ENCODE measurements at regions not wholly inside any gene's neighbourhood (a gene's known extent, or its start where the extent isn't known, plus 50 kb on each side); places are given as distances from the start of the nearest gene placed in this dataset.
"Not testable (repeated sequence)": the region's sequence is repeated elsewhere in the genome, so short reads cannot be mapped to it uniquely, and the experiment has no call there.

GRCh38 chrX:110962451-110962850 is 133.5 kb upstream of the PAK3 start:
- DNase-seq = no peak

- DNase-seq = no peak
Measured at GRCh38 chrX:110955706-110956105, 140.3 kb upstream of the PAK3 start.

GRCh38 chrX:110954428-110955100 is 141.4 kb upstream of the PAK3 start:
- no peak for DNase-seq

- no peak for DNase-seq
Measured at GRCh38 chrX:110951472-110952269, 144.3 kb upstream of the PAK3 start.

- peak; percentile 45 to 54 for DNase-seq
Measured at GRCh38 chrX:110944751-110945675, 149.4 kb upstream of the CHRDL1 start.

- peak; percentile 13 to 60 for DNase-seq
Measured at GRCh38 chrX:110944311-110944750, 148.7 kb upstream of the CHRDL1 start.

GRCh38 chrX:110941906-110942305 is 146.3 kb upstream of the CHRDL1 start:
- DNase-seq = no peak

GRCh38 chrX:110938977-110939732 is 143.5 kb upstream of the CHRDL1 start:
- no peak for DNase-seq

GRCh38 chrX:110924871-110925270 is 129.3 kb upstream of the CHRDL1 start:
- DNase-seq = no peak

- DNase-seq = peak in 1 of 2 experiments; percentile 1
Measured at GRCh38 chrX:110920991-110921390, 125.4 kb upstream of the CHRDL1 start.

GRCh38 chrX:110915570-110915969 is 120.0 kb upstream of the CHRDL1 start:
- DNase-seq = no peak

GRCh38 chrX:110915111-110915510 is 119.5 kb upstream of the CHRDL1 start:
- peak in 1 of 2 experiments; percentile 37 for DNase-seq

- DNase-seq = no peak
Measured at GRCh38 chrX:110914281-110914680, 118.7 kb upstream of the CHRDL1 start.

- not testable (repeated sequence) for DNase-seq
Measured at GRCh38 chrX:110904747-110905146, 109.1 kb upstream of the CHRDL1 start.

GRCh38 chrX:110881971-110882370 is 86.4 kb upstream of the CHRDL1 start:
- DNase-seq = no peak

GRCh38 chrX:110877326-110877725 is 81.7 kb upstream of the CHRDL1 start:
- no peak for DNase-seq

- DNase-seq = no peak
Measured at GRCh38 chrX:110871839-110872238, 76.2 kb upstream of the CHRDL1 start.

- DNase-seq = no peak
Measured at GRCh38 chrX:110866421-110866820, 70.8 kb upstream of the CHRDL1 start.

GRCh38 chrX:110863883-110864282 is 68.3 kb upstream of the CHRDL1 start:
- DNase-seq = no peak

- no peak for DNase-seq
Measured at GRCh38 chrX:110858565-110858964, 62.9 kb upstream of the CHRDL1 start.

- DNase-seq = peak; percentile 83 to 92
Measured at GRCh38 chrX:110853610-110854009, 58.0 kb upstream of the CHRDL1 start.

- peak in 1 of 2 experiments; percentile 43 for DNase-seq
Measured at GRCh38 chrX:110852180-110852579, 56.6 kb upstream of the CHRDL1 start.

Data from NCI-H524 (cell line).